ENCODE measurements at regions not wholly inside any gene's neighbourhood (a gene's known extent, or its start where the extent isn't known, plus 50 kb on each side); places are given as distances from the start of the nearest gene placed in this dataset.

DNA sequence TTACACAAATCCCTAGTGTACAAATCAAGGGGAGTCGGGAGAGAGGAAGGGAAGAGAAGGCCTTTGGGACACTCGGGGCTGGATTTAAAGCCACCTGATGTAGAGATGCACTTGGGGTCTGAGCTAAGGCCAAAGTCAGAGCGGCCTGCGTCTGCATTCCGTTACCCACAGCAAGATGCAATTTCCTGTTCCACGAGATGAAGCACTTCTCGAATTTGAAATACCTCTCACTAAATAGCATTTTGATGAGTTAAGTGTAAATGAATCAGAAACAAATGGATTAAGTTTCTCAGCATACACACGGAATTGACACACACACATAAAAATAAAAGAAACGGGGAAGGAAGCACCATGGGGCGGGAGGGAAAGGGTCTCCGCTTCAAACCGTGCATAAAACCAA lies 386.0 kb downstream of the SOX9 start:
- Histone ChIP-seq H3K9me2 (replicated peaks; ENCODE audit: insufficient read depth, low read length) (no peaks in the 10 kb centered on the region), H4K20me1 (ENCODE audit: low read depth, low read length) (no peaks in the 10 kb centered on the region), H3K4me3 (ENCODE audit: insufficient read depth, low read length, poor library complexity, severe bottlenecking) (no peak overlapping the region), H3K9me3 (ENCODE audit: insufficient read depth, low read length) (no peaks in the 10 kb centered on the region), H2AFZ (ENCODE audit: low read depth, low read length, severe bottlenecking) (no peak overlapping the region), H3F3A (ENCODE audit: insufficient read depth) (no peaks in the 10 kb centered on the region), H3K36me3 (ENCODE audit: low read length) (no peaks in the 10 kb centered on the region), H3K79me2 (ENCODE audit: insufficient read depth, low read length) (no peaks in the 10 kb centered on the region), H3K9ac (ENCODE audit: low read length) (no peak overlapping the region), H3K27ac (ENCODE audit: low read depth, low read length) (no peak overlapping the region), H3K4me2 (ENCODE audit: low read depth, low read length, poor library complexity, severe bottlenecking) (no peak overlapping the region), H3K27me3 (ENCODE audit: low read length) (no peaks in the 10 kb centered on the region)
- TF ChIP-seq EZH2phosphoT487 (conservative IDR thresholded peaks at IDR 0.05; ENCODE audit: low read length): no peak
- no peak for TF ChIP-seq CTCF (IDR thresholded peaks at IDR 0.05; ENCODE audit: insufficient read depth, low read length, poor library complexity, severe bottlenecking)

- Histone ChIP-seq H3K27me3 (ENCODE audit: low read length) (no peaks in the 10 kb centered on the region), H3F3A (ENCODE audit: insufficient read depth) (no peaks in the 10 kb centered on the region), H3K9me2 (replicated peaks; ENCODE audit: insufficient read depth, low read length) (no peaks in the 10 kb centered on the region), H3K4me3 (ENCODE audit: insufficient read depth, low read length, poor library complexity, severe bottlenecking) (no peak overlapping the region), H3K4me2 (ENCODE audit: low read depth, low read length, poor library complexity, severe bottlenecking) (no peak overlapping the region), H3K9me3 (ENCODE audit: insufficient read depth, low read length) (no peaks in the 10 kb centered on the region), H3K36me3 (ENCODE audit: low read length) (no peaks in the 10 kb centered on the region), H2AFZ (ENCODE audit: low read depth, low read length, severe bottlenecking) (no peak overlapping the region), H3K9ac (ENCODE audit: low read length) (no peak overlapping the region), H3K27ac (ENCODE audit: low read depth, low read length) (no peak overlapping the region), H4K20me1 (ENCODE audit: low read depth, low read length) (no peaks in the 10 kb centered on the region), H3K79me2 (ENCODE audit: insufficient read depth, low read length) (no peaks in the 10 kb centered on the region)
- TF ChIP-seq CTCF (IDR thresholded peaks at IDR 0.05; ENCODE audit: insufficient read depth, low read length, poor library complexity, severe bottlenecking) (no peak), EZH2phosphoT487 (conservative IDR thresholded peaks at IDR 0.05; ENCODE audit: low read length) (no peak)
Measured at GRCh38 chr17:72507370-72507769, 386.6 kb downstream of the SOX9 start.

GRCh38 chr17:72510351-72511016 lies 389.7 kb downstream of the SOX9 start:
- H3K9me3 ChIP-seq (ENCODE audit: insufficient read depth, low read length): no peaks in the 10 kb centered on the region
- H3K79me2 ChIP-seq (ENCODE audit: insufficient read depth, low read length): no peaks in the 10 kb centered on the region
- no peaks in the 10 kb centered on the region for H4K20me1 ChIP-seq (ENCODE audit: low read depth, low read length)
- H3K27me3 ChIP-seq (ENCODE audit: low read length): no peaks in the 10 kb centered on the region
- H3K27ac ChIP-seq (ENCODE audit: low read depth, low read length): no peak overlapping the region
- H3K9me2 ChIP-seq (replicated peaks; ENCODE audit: insufficient read depth, low read length): no peaks in the 10 kb centered on the region
- H2AFZ ChIP-seq (ENCODE audit: low read depth, low read length, severe bottlenecking): no peak overlapping the region
- H3K36me3 ChIP-seq (ENCODE audit: low read length): no peaks in the 10 kb centered on the region
- H3K4me2 ChIP-seq (ENCODE audit: low read depth, low read length, poor library complexity, severe bottlenecking): no peak overlapping the region
- H3K9ac ChIP-seq (ENCODE audit: low read length): no peak overlapping the region
- H3F3A ChIP-seq (ENCODE audit: insufficient read depth): no peaks in the 10 kb centered on the region
- TF ChIP-seq EZH2phosphoT487 (conservative IDR thresholded peaks at IDR 0.05; ENCODE audit: low read length): no peak
- no peak for TF ChIP-seq CTCF (IDR thresholded peaks at IDR 0.05; ENCODE audit: insufficient read depth, low read length, poor library complexity, severe bottlenecking)
- H3K4me3 ChIP-seq (ENCODE audit: insufficient read depth, low read length, poor library complexity, severe bottlenecking): no peak overlapping the region
